ENCODE measurements at regions not wholly inside any gene's neighbourhood (a gene's known extent, or its start where the extent isn't known, plus 50 kb on each side); places are given as distances from the start of the nearest gene placed in this dataset.

DNA sequence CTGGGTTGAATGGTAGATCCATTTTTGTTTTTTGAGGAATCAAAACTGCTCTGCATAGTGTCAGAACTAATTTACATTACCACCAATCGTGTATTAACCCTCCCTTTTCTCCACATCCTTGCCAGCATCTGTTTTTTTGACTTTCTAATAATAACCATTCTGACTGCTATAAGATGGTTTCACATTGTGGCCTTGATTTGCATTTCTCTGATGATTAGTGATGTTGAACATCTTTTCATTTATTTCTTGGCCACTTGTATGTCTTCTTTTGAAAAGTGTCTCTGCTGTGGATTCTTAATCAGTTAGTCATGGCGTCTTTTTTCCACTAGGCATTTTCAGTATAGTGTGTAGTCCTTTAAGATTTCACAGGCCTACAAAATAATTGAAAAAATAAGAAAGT lies 2144.3 kb upstream of the C9orf72 start:
- Histone ChIP-seq H2BK15ac (ENCODE audit: low read length) (no peak overlapping the region), H3K4me3 (ENCODE audit: extremely low read depth in 1 of 4, insufficient read depth in 2 of 4, low read depth in 3 of 4, low read length in 4 of 4) (no peak overlapping the region), H4K91ac (replicated peaks; ENCODE audit: insufficient read length, low read length) (no peak overlapping the region), H4K8ac (ENCODE audit: extremely low read depth, insufficient read depth, low read length) (no peak overlapping the region), H3K4me1 (replicated peaks in 1 of 4; ENCODE audit: control insufficient read depth in 3 of 4, insufficient read depth in 4 of 4, low read length in 3 of 4) (0 out of 7 replicates have a peak, but pooled peaks cover 0 to 6% (median 0%) of the 10 kb centered on the region in 4 experiments), H3K23ac (ENCODE audit: insufficient read length) (no peak overlapping the region), H3K4me2 (ENCODE audit: insufficient read depth in 1 of 2, low read depth in 2 of 2, low read length in 2 of 2) (no peak overlapping the region), H4K20me1 (replicated peaks in 1 of 2; ENCODE audit: control insufficient read depth in 1 of 2, insufficient read depth in 2 of 2, low read length in 2 of 2) (no peaks in the 10 kb centered on the region), H3K56ac (replicated peaks; ENCODE audit: insufficient read length, low read depth, low read length) (no peak overlapping the region), H4K5ac (ENCODE audit: insufficient read length, low read depth, low read length) (no peak overlapping the region), H2BK5ac (ENCODE audit: low read depth, low read length) (no peak overlapping the region), H2AFZ (ENCODE audit: low read length) (no peak overlapping the region), H3K14ac (ENCODE audit: insufficient read length) (no peak overlapping the region), H3K27me3 (replicated peaks in 1 of 4; ENCODE audit: control insufficient read depth in 3 of 4, extremely low read depth in 1 of 4, insufficient read depth in 3 of 4, low read length in 3 of 4) (no peaks in the 10 kb centered on the region), H2BK120ac (replicated peaks; ENCODE audit: low read depth, low read length) (no peak overlapping the region), H2AK5ac (ENCODE audit: low read depth, low read length) (no peak overlapping the region), H3K9ac (replicated peaks in 1 of 4; ENCODE audit: extremely low read depth in 1 of 4, low read depth in 3 of 4, low read length in 3 of 4) (no peak overlapping the region), H3K18ac (ENCODE audit: extremely low read depth, low read length) (no peak overlapping the region), H3K79me1 (ENCODE audit: low read depth, low read length) (no peaks in the 10 kb centered on the region), H3K9me3 (ENCODE audit: insufficient read depth in 2 of 2, low read depth in 1 of 2, low read length in 1 of 2) (no peaks in the 10 kb centered on the region), H3K36me3 (ENCODE audit: control insufficient read depth in 2 of 4, insufficient read depth in 4 of 4, low read length in 3 of 4) (no peaks in the 10 kb centered on the region), H3K27ac (ENCODE audit: low read depth, low read length) (no peak overlapping the region), H3K23me2 (ENCODE audit: low read depth, low read length) (no peaks in the 10 kb centered on the region), H3K4ac (replicated peaks; ENCODE audit: insufficient read length, low read depth, low read length) (no peak overlapping the region), H3K79me2 (ENCODE audit: control insufficient read depth in 1 of 2, insufficient read depth in 2 of 2, low read length in 2 of 2) (no peaks in the 10 kb centered on the region), H2BK20ac (ENCODE audit: low read length) (no peak overlapping the region), H2BK12ac (ENCODE audit: low read depth, low read length) (no peak overlapping the region)
- CTCF ChIA-PET (ENCODE audit: partially characterized antibody) = interaction anchor here (0.9 kb wide), 1 partner anchor 10 kb away, joined by 3 read pairs; no protein-coding TSS in a partner anchor
- FAIRE-seq = no peak
- 91% methylated on average over 2 of the region's 2 CpGs; no CpG with 5 or more reads in 1 of the 2 experiments for WGBS, 2 experiments (ENCODE audit: extremely low coverage in 1 of 2, insufficient coverage in 1 of 2, insufficient read length in 1 of 2, insufficient replicate concordance in 2 of 2, low coverage in 1 of 2, low lambda C conversion rate in 2 of 2, missing lambda C conversion rate in 1 of 2)
- no peak for DNase-seq (ENCODE audit: low read depth in 1 of 2, low spot score in 2 of 2)
- POLR2A ChIA-PET (ENCODE audit: partially characterized antibody) = no interaction called here
- TF ChIP-seq, protein P1, sequence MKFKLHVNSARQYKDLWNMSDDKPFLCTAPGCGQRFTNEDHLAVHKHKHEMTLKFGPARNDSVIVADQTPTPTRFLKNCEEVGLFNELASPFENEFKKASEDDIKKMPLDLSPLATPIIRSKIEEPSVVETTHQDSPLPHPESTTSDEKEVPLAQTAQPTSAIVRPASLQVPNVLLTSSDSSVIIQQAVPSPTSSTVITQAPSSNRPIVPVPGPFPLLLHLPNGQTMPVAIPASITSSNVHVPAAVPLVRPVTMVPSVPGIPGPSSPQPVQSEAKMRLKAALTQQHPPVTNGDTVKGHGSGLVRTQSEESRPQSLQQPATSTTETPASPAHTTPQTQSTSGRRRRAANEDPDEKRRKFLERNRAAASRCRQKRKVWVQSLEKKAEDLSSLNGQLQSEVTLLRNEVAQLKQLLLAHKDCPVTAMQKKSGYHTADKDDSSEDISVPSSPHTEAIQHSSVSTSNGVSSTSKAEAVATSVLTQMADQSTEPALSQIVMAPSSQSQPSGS (IDR thresholded peaks at IDR 0.05; ENCODE audit: low read length) = no peak
- TF ChIP-seq TEAD4 (IDR thresholded peaks at IDR 0.05; ENCODE audit: low read depth, low read length) (no peak), CEBPB (IDR thresholded peaks at IDR 0.05; ENCODE audit: low read depth, low read length) (no peak)
